SK-N-SH (cell line): ENCODE measurements at regions not wholly inside any gene's neighbourhood (a gene's known extent, or its start where the extent isn't known, plus 50 kb on each side); places are given as distances from the start of the nearest gene placed in this dataset.

Experiments used
- CTCF ChIA-PET: fragments of 300-600, 350-600 bp; formaldehyde crosslinking; extraction: SDS; loops from one replicate; lab custom pipeline; 2021; lab: Yijun Ruan, JAX
- POLR2A ChIA-PET: fragments of 350-600 bp; sonication (Branson Sonifier 250); formaldehyde crosslinking; extraction: SDS; loops from one replicate; lab custom pipeline; 2020; ENCODE audit warnings: antibody characterized with exemption, inconsistent platforms; lab: Yijun Ruan, JAX
- DNase-seq: peaks from one replicate; pipeline ENCODE4 v3.0.0; 2012
- H2AFZ ChIP-seq: fragments of 200-600 bp; sonication (generic); 2 replicates; pipeline ENCODE4 v1.8.1; 2016; ENCODE audit warnings: antibody characterized with exemption, mild to moderate bottlenecking, low read depth
- H3F3A ChIP-seq: fragments of 200-600 bp; sonication (generic); replicated peaks from 2 replicates; pipeline ENCODE3; 2016; ENCODE audit warnings: antibody characterized with exemption, mild to moderate bottlenecking; ENCODE audit not compliant: insufficient read depth
- H3K27ac ChIP-seq, 2 experiments: fragments of 200-500 bp in 1 of 2; fragments of 200-600 bp in 1 of 2; sonication (Bioruptor generic) in 1 of 2; sonication (generic), shearing (Covaris generic) in 1 of 2; 2 replicates each; pipeline versions ENCODE4 v1.5.1 to v1.6.1; 2014 to 2016; ENCODE audit warnings: low read depth in 2 of 2, inconsistent platforms in 1 of 2, low read length in 1 of 2, mild to moderate bottlenecking in 1 of 2, mixed read lengths in 1 of 2
- H3K27me3 ChIP-seq: fragments of 200-600 bp; sonication (generic), shearing (Covaris generic); 2 replicates; pipeline ENCODE4 v1.6.1; 2016; ENCODE audit warnings: mixed run types; ENCODE audit not compliant: insufficient read depth
- H3K36me3 ChIP-seq, 2 experiments: fragments of 200-500 bp in 1 of 2; fragments of 200-600 bp in 1 of 2; sonication (Bioruptor generic) in 1 of 2; sonication (generic) in 1 of 2; replicated peaks in 1 of 2; 2 replicates each; pipeline versions ENCODE3 to v1.5.1; 2014 to 2016; ENCODE audit warnings: low read length in 1 of 2, mild to moderate bottlenecking in 1 of 2; ENCODE audit not compliant: insufficient read depth in 2 of 2, control insufficient read depth in 1 of 2
- H3K4me1 ChIP-seq, 2 experiments: fragments of 200-500 bp in 1 of 2; fragments of 200-600 bp in 1 of 2; sonication (Bioruptor generic) in 1 of 2; sonication (generic), shearing (Covaris generic) in 1 of 2; 2 replicates each; pipeline versions ENCODE4 v1.5.1 to v1.6.1; 2014 to 2016; ENCODE audit warnings: low read depth in 1 of 2, low read length in 1 of 2, mixed run types in 1 of 2; ENCODE audit not compliant: insufficient read depth in 2 of 2, control insufficient read depth in 1 of 2
- H3K4me2 ChIP-seq: fragments of 200-600 bp; sonication (generic), shearing (Covaris generic); 2 replicates; pipeline ENCODE4 v1.6.1; 2017; ENCODE audit warnings: mixed run types
- H3K4me3 ChIP-seq, 2 experiments: fragments of 200-500 bp in 1 of 2; fragments of 200-600 bp in 1 of 2; sonication (Bioruptor generic) in 1 of 2; sonication (generic), shearing (Covaris generic) in 1 of 2; 2 replicates each; pipeline versions ENCODE4 v1.5.1 to v1.8.1; 2014 to 2016; ENCODE audit warnings: low read depth in 2 of 2, inconsistent platforms in 1 of 2, low read length in 1 of 2, mild to moderate bottlenecking in 1 of 2, mixed read lengths in 1 of 2, moderate library complexity in 1 of 2
- H3K79me2 ChIP-seq: fragments of 200-600 bp; sonication (generic); 2 replicates; pipeline ENCODE4 v1.8.1; 2017; ENCODE audit warnings: mild to moderate bottlenecking; ENCODE audit not compliant: insufficient read depth
- H3K9ac ChIP-seq: fragments of 200-600 bp; sonication (generic); 2 replicates; pipeline ENCODE4 v1.6.1; 2017; ENCODE audit warnings: mixed run types
- H3K9me2 ChIP-seq: fragments of 200-600 bp; sonication (generic); 2 replicates; pipeline ENCODE4 v1.6.1; 2017; ENCODE audit warnings: mixed run types
- H3K9me3 ChIP-seq: fragments of 200-600 bp; sonication (generic); 2 replicates; pipeline ENCODE4 v1.6.1; 2017; ENCODE audit warnings: mixed run types, mild to moderate bottlenecking, moderate library complexity
- H4K20me1 ChIP-seq: fragments of 200-600 bp; sonication (generic); 2 replicates; pipeline ENCODE4 v1.6.1; 2017; ENCODE audit warnings: mild to moderate bottlenecking, mixed run types; ENCODE audit not compliant: insufficient read depth
- CTCF ChIP-seq: fragments of 200-600 bp; sonication (generic); IDR thresholded peaks from 2 replicates; pipeline ENCODE4 v1.6.1; 2017; ENCODE audit warnings: antibody characterized with exemption, mild to moderate bottlenecking, moderate library complexity
- EP300 ChIP-seq, 2 experiments: IDR thresholded peaks; 2 replicates each; pipeline versions ENCODE4 v1.4.0 to v1.6.1; 2012; ENCODE audit warnings: borderline replicate concordance in 1 of 2, low read depth in 1 of 2, low read length in 1 of 2
- JUND ChIP-seq: IDR thresholded peaks from 2 replicates; pipeline ENCODE4 v1.4.0; 2012
- MEF2A ChIP-seq: IDR thresholded peaks from 2 replicates; pipeline ENCODE4 v1.4.0; 2012; ENCODE audit warnings: low read depth, borderline replicate concordance
- YY1 ChIP-seq: IDR thresholded peaks from 2 replicates; pipeline ENCODE4 v1.4.0; 2012; ENCODE audit warnings: low read depth, mild to moderate bottlenecking
- ZBTB33 ChIP-seq: IDR thresholded peaks from 2 replicates; pipeline ENCODE4 v1.4.0; 2012; ENCODE audit warnings: low read depth, borderline replicate concordance
- WGBS: methylation state at CpG from one replicate; pipeline ENCODE4 v1.1.6; 2017; ENCODE audit warnings: low lambda C conversion rate; 5-methylcytosine and 5-hydroxymethylcytosine counted together

- TF ChIP-seq CTCF, result no peak
- TF ChIP-seq, all 33 proteins: peak for 0
Observed at GRCh38 chr1:25095635-25096200, 136.6 kb downstream of the SYF2 start (continued).

GRCh38 chr1:25094995-25095394 is 137.3 kb downstream of the SYF2 start:
- H3K9me3 ChIP-seq, result no peaks in the 10 kb centered on the region
- TF ChIP-seq EP300 (IDR thresholded peaks at IDR 0.05; ENCODE audit: borderline replicate concordance in 1 of 2, low read depth in 1 of 2, low read length in 1 of 2) (no peak), YY1 (no peak), JUND (no peak)
- no peak overlapping the region for H3K27ac ChIP-seq
- H3K36me3 ChIP-seq, result no peaks in the 10 kb centered on the region
- POLR2A ChIA-PET, result no interaction called here
- no peak overlapping the region for H2AFZ ChIP-seq
- peaks cover 9% of the 10 kb centered on the region; the same call in 1 of the 2 replicates for H3K27me3 ChIP-seq
- H3K9ac ChIP-seq, result no peak overlapping the region
- no peaks in the 10 kb centered on the region for H4K20me1 ChIP-seq
- no peak overlapping the region for H3K4me2 ChIP-seq
- CTCF ChIA-PET, result interaction anchor here (0.7 to 1.2 kb wide), 2 partner anchors 66 to 160 kb away, joined by 3 read pairs; no protein-coding TSS in a partner anchor
- no peaks in the 10 kb centered on the region for H3K9me2 ChIP-seq
- peaks cover 0 to 33% of the 10 kb centered on the region in 2 experiments; a peak in 2 of 4 replicates for H3K4me1 ChIP-seq
- no peaks in the 10 kb centered on the region for H3K79me2 ChIP-seq
- DNase-seq, result no peak
- 70% methylated on average over 10 of the region's 10 CpGs for WGBS
- no peak overlapping the region for H3K4me3 ChIP-seq
- no peaks in the 10 kb centered on the region for H3F3A ChIP-seq

- Histone ChIP-seq H3K9ac (no peak overlapping the region), H3K9me3 (no peaks in the 10 kb centered on the region), H3K4me2 (no peak overlapping the region), H3K4me1 (peaks cover 0 to 25% of the 10 kb centered on the region in 2 experiments; a peak in 1 of 4 replicates), H4K20me1 (no peaks in the 10 kb centered on the region), H3K27me3 (peaks cover 9% of the 10 kb centered on the region; the same call in 1 of the 2 replicates), H3K27ac (no peak overlapping the region), H2AFZ (no peak overlapping the region), H3K79me2 (no peaks in the 10 kb centered on the region), H3K9me2 (no peaks in the 10 kb centered on the region), H3F3A (no peaks in the 10 kb centered on the region), H3K36me3 (no peaks in the 10 kb centered on the region), H3K4me3 (no peak overlapping the region)
- TF ChIP-seq EP300 (IDR thresholded peaks at IDR 0.05; ENCODE audit: borderline replicate concordance in 1 of 2, low read depth in 1 of 2, low read length in 1 of 2) (no peak), YY1 (no peak), MEF2A (no peak)
- ChIA-PET CTCF (interaction anchor here (1.2 kb wide), 1 partner anchor 159 kb away, joined by 3 read pairs; no protein-coding TSS in a partner anchor), POLR2A (no interaction called here)
- 30% methylated on average over 3 of the region's 3 CpGs for WGBS
- DNase-seq, result no peak
Observed at GRCh38 chr1:25094229-25094628, 138.1 kb downstream of the SYF2 start.

- POLR2A ChIA-PET, result no interaction called here
- 0% methylated on average over 1 of the region's 4 CpGs for WGBS
- Histone ChIP-seq H3K4me3 (no peak overlapping the region), H3K36me3 (no peaks in the 10 kb centered on the region), H3K9ac (no peak overlapping the region), H3K9me2 (no peaks in the 10 kb centered on the region), H3K27me3 (peaks cover 2% of the 10 kb centered on the region; the same call in 1 of the 2 replicates), H3K4me1 (peaks cover 0 to 14% of the 10 kb centered on the region in 2 experiments; a peak in 1 of 4 replicates)
- DNase-seq, result peak; percentile 57
- TF ChIP-seq EP300 (IDR thresholded peaks at IDR 0.05; ENCODE audit: borderline replicate concordance in 1 of 2, low read depth in 1 of 2, low read length in 1 of 2), result 0 out of 4 replicates have a peak, but pooled peaks of 1 of the 2 experiments have one; percentile 14
- no peak for TF ChIP-seq ZBTB33
- TF ChIP-seq, all 33 proteins: peak for 1
- Histone ChIP-seq H4K20me1 (no peaks in the 10 kb centered on the region), H3K79me2 (no peaks in the 10 kb centered on the region), H3F3A (no peaks in the 10 kb centered on the region), H3K27ac (peak overlapping the region in 1 of 2 experiments; percentile 70; a peak in 2 of 4 replicates), H3K4me2 (no peak overlapping the region), H3K9me3 (no peaks in the 10 kb centered on the region), H2AFZ (no peak overlapping the region)
- CTCF ChIA-PET, result interaction anchor here (1.1 to 2.7 kb wide), 3 partner anchors 10 to 159 kb away, joined by 3 to 11 read pairs (median 5); no protein-coding TSS in a partner anchor
Observed at GRCh38 chr1:25091658-25092057, 140.6 kb downstream of the SYF2 start.
